HG02938 (cell line): ENCODE measurements at regions not wholly inside any gene's neighbourhood (a gene's known extent, or its start where the extent isn't known, plus 50 kb on each side); places are given as distances from the start of the nearest gene placed in this dataset.

ENCODE experiments used
- ATAC-seq: cut with Tn5 transposase; IDR thresholded peaks from one replicate; pipeline ENCODE4 v1.9.1; 2021; ENCODE audit warnings: mild to moderate bottlenecking, moderate library complexity; ENCODE audit not compliant: unreplicated experiment

- ATAC-seq = no peak
Measured at GRCh38 chr1:23615852-23616251, 56.6 kb upstream of the ID3 start.

GRCh38 chr1:23615423-23615822, 56.1 kb upstream of the ID3 start:
- no peak for ATAC-seq

- no peak for ATAC-seq
Measured at GRCh38 chr1:23614032-23614660, 54.8 kb upstream of the ID3 start.

- ATAC-seq = no peak
Measured at GRCh38 chr1:23613191-23614031, 54.1 kb upstream of the ID3 start.

GRCh38 chr1:23611601-23612327, 52.5 kb upstream of the ID3 start:
- ATAC-seq = no peak

GRCh38 chr1:23610677-23611076, 51.4 kb upstream of the ID3 start:
- no peak for ATAC-seq

GRCh38 chr1:23609971-23610370, 50.7 kb upstream of the ID3 start:
- ATAC-seq = no peak
